HG03064 (cell line): ENCODE measurements at regions not wholly inside any gene's neighbourhood (a gene's known extent, or its start where the extent isn't known, plus 50 kb on each side); places are given as distances from the start of the nearest gene placed in this dataset.

ENCODE experiments used
- ATAC-seq: cut with Tn5 transposase; IDR thresholded peaks from one replicate; pipeline ENCODE4 v1.9.1; 2021; ENCODE audit warnings: low read depth; ENCODE audit not compliant: unreplicated experiment

GRCh38 chr3:72698154-72698917, 149.9 kb downstream of the SHQ1 start:
- no peak for ATAC-seq

GRCh38 chr3:72697717-72698116, 150.5 kb downstream of the SHQ1 start:
- ATAC-seq, result no peak

GRCh38 chr3:72696815-72697214, 151.4 kb downstream of the SHQ1 start:
- ATAC-seq, result no peak

- ATAC-seq, result no peak
Observed at GRCh38 chr3:72694398-72694797, 153.8 kb downstream of the SHQ1 start.

GRCh38 chr3:72692990-72693389, 155.3 kb downstream of the SHQ1 start:
- no peak for ATAC-seq

- ATAC-seq, result no peak
Observed at GRCh38 chr3:72690629-72691028, 157.6 kb downstream of the SHQ1 start.

GRCh38 chr3:72682936-72683452, 165.3 kb downstream of the SHQ1 start:
- ATAC-seq, result no peak

- ATAC-seq, result no peak
Observed at GRCh38 chr3:72681598-72681997, 166.6 kb downstream of the SHQ1 start.

GRCh38 chr3:72680766-72681165, 167.5 kb downstream of the SHQ1 start:
- no peak for ATAC-seq

- no peak for ATAC-seq
Observed at GRCh38 chr3:72679540-72680198, 168.6 kb downstream of the SHQ1 start.

- ATAC-seq, result no peak
Observed at GRCh38 chr3:72678867-72679266, 169.4 kb downstream of the SHQ1 start.

- no peak for ATAC-seq
Observed at GRCh38 chr3:72678380-72678779, 169.9 kb downstream of the SHQ1 start.

- no peak for ATAC-seq
Observed at GRCh38 chr3:72675243-72675642, 173.0 kb downstream of the SHQ1 start.

- no peak for ATAC-seq
Observed at GRCh38 chr3:72673011-72673771, 175.1 kb downstream of the SHQ1 start.

- no peak for ATAC-seq
Observed at GRCh38 chr3:72669224-72669623, 179.0 kb downstream of the SHQ1 start.

- ATAC-seq, result no peak
Observed at GRCh38 chr3:72666447-72666755, 181.8 kb downstream of the SHQ1 start.

GRCh38 chr3:72665701-72666446, 182.4 kb downstream of the SHQ1 start:
- no peak for ATAC-seq

- no peak for ATAC-seq
Observed at GRCh38 chr3:72665103-72665502, 183.1 kb downstream of the SHQ1 start.

- no peak for ATAC-seq
Observed at GRCh38 chr3:72664184-72664975, 183.9 kb downstream of the SHQ1 start.

GRCh38 chr3:72663429-72663828, 184.8 kb downstream of the SHQ1 start:
- no peak for ATAC-seq
